Activated CD4-positive, alpha-beta T cell treated with anti-CD3 and anti-CD28 coated beads, Interleukin-2, amount 50 U/mL, for 48 hours (primary cell): ENCODE measurements at regions not wholly inside any gene's neighbourhood (a gene's known extent, or its start where the extent isn't known, plus 50 kb on each side); places are given as distances from the start of the nearest gene placed in this dataset.

Experiments used
- DNase-seq, 2 experiments: peaks; one replicate each; pipeline ENCODE4 v3.0.0-alpha.2; 2020

GRCh38 chr20:61041481-61041880 lies 210.6 kb upstream of the CDH4 start:
- DNase-seq = no peak

- DNase-seq = no peak
Observed at GRCh38 chr20:61042506-61043385, 209.3 kb upstream of the CDH4 start.

- no peak for DNase-seq
Observed at GRCh38 chr20:61043681-61044080, 208.4 kb upstream of the CDH4 start.

GRCh38 chr20:61044499-61044898 lies 207.6 kb upstream of the CDH4 start:
- DNase-seq = no peak

GRCh38 chr20:61045091-61045490 lies 207.0 kb upstream of the CDH4 start:
- no peak for DNase-seq

- no peak for DNase-seq
Observed at GRCh38 chr20:61045876-61046585, 206.0 kb upstream of the CDH4 start.

- DNase-seq = no peak
Observed at GRCh38 chr20:61046721-61047351, 205.2 kb upstream of the CDH4 start.

- no peak for DNase-seq
Observed at GRCh38 chr20:61047515-61047914, 204.5 kb upstream of the CDH4 start.

GRCh38 chr20:61048302-61048701 lies 203.8 kb upstream of the CDH4 start:
- no peak for DNase-seq

- no peak for DNase-seq
Observed at GRCh38 chr20:61049684-61050083, 202.4 kb upstream of the CDH4 start.

- no peak for DNase-seq
Observed at GRCh38 chr20:61050336-61050890, 201.6 kb upstream of the CDH4 start.

- no peak for DNase-seq
Observed at GRCh38 chr20:61052195-61052750, 199.8 kb upstream of the CDH4 start.

- no peak for DNase-seq
Observed at GRCh38 chr20:61052776-61053442, 199.2 kb upstream of the CDH4 start.

- no peak for DNase-seq
Observed at GRCh38 chr20:61053487-61053886, 198.6 kb upstream of the CDH4 start.

- no peak for DNase-seq
Observed at GRCh38 chr20:61053889-61054288, 198.2 kb upstream of the CDH4 start.

- no peak for DNase-seq
Observed at GRCh38 chr20:61054411-61054810, 197.7 kb upstream of the CDH4 start.

- no peak for DNase-seq
Observed at GRCh38 chr20:61055180-61056010, 196.7 kb upstream of the CDH4 start.

- no peak for DNase-seq
Observed at GRCh38 chr20:61056116-61056515, 195.9 kb upstream of the CDH4 start.

GRCh38 chr20:61056627-61057442 lies 195.2 kb upstream of the CDH4 start:
- DNase-seq = no peak

- no peak for DNase-seq
Observed at GRCh38 chr20:61057443-61058121, 194.5 kb upstream of the CDH4 start.
